GM19438 (cell line): ENCODE measurements at regions not wholly inside any gene's neighbourhood (a gene's known extent, or its start where the extent isn't known, plus 50 kb on each side); places are given as distances from the start of the nearest gene placed in this dataset.
"Not testable (repeated sequence)": the region's sequence is repeated elsewhere in the genome, so short reads cannot be mapped to it uniquely, and the experiment has no call there.

Experiments
- ATAC-seq: cut with Tn5 transposase; IDR thresholded peaks from one replicate; pipeline ENCODE4 v1.9.1; 2021; ENCODE audit warnings: low read depth; ENCODE audit not compliant: unreplicated experiment

GRCh38 chr2:241956521-241957110 lies 87.1 kb downstream of the RTP5 start:
- no peak for ATAC-seq

DNA sequence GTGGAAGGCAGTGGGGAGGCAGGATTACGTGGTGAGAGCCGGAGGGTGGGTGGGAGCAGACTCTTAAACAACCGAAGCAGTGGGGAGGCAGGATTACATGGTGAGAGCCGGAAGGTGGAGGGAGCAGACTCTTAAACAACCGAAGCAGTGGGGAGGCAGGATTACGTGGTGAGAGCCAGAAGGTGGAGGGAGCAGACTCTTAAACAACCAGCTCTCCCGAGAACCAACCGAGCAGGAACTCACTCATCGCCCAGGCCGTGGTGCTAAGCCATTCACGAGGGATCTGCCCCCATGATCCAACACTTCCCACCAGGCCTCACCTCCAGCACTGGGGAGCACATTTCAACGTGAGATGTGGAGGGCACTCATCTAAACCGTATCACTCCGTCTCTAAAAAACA lies 87.7 kb downstream of the RTP5 start:
- ATAC-seq: no peak

- ATAC-seq: no peak
Measured at GRCh38 chr2:241958818-241959545, 89.5 kb downstream of the RTP5 start.

- ATAC-seq: no peak
Measured at GRCh38 chr2:241959751-241960269, 90.3 kb downstream of the RTP5 start.

GRCh38 chr2:241961454-241961853 lies 91.9 kb downstream of the RTP5 start:
- ATAC-seq: no peak

GRCh38 chr2:241964133-241964532 lies 94.6 kb downstream of the RTP5 start:
- ATAC-seq: no peak

GRCh38 chr2:241965931-241966412 lies 96.4 kb downstream of the RTP5 start:
- ATAC-seq: peak; percentile 90

GRCh38 chr2:241966647-241967466 lies 97.3 kb downstream of the RTP5 start:
- no peak for ATAC-seq

DNA sequence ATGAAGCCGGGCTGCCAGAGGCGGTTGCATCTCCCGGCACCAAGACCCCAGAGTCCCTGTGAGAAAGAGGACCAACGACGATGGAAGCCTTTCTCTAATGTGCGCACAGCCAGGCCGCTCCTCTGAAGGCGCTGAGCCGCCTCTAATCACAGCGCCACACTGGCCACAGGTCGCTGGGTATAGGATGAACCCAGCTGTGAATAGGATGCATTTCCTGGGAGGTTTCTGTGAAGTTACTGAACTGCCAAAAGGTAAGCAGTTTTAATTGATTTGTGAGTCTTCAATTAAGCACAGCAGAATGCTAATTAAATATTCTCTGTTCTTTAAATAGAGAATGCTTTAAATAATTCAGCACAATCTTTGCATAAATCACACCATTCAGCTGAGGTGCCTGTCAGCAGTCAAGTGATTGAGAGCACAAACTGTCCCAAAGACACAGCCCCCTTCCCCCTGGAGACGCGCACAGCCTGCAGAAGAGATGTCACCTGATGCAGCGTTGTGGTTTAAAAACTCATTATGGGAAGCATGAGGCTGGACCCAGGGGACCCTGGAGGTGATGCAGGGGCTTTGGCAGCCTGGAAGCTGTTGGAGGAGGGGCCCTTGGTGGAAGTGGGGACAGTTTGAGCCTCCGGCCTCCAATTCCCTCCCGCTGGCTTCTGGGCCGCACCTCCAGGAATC lies 98.1 kb downstream of the RTP5 start:
- ATAC-seq: no peak

DNA sequence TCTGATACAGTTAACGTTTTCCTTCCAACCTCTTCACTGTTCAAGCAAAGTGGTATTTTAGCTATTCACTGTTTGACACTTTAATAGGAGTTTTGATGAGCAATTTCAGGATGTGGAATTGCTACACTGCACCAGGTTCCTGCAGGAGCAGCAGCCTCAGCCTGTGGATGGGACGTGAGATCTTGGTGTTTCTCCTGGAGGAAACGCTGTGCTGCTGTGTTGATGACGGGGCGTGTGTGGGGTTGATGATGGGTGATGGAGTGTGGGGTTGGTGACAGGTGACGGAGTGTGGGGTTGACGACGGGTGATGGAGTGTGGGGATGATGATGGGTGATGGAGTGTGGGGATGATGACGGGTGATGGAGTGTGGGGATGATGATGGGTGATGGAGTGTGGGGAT lies 98.9 kb downstream of the RTP5 start:
- ATAC-seq: no peak

GRCh38 chr2:241969182-241969581 lies 99.7 kb downstream of the RTP5 start:
- ATAC-seq: not testable (repeated sequence)

DNA sequence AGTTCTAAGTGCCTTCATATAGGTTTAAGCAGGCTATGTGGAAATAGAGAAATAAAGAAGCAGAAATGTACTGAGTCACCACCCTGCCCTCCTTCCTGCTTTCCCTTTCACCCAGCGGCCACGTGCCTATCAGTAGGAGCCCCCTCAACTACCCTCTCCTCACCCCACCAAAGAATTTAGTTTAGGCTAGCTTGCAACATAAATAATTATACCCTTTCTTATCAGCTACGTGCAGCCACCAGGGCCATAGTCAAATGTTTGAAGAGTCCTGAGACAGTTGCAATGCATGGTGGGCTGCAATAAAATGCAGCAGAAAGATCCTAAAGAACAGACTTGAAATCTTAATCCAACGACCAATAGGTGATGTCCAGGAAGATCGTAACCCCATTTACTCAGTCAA lies 101.2 kb downstream of the RTP5 start:
- ATAC-seq: no peak

DNA sequence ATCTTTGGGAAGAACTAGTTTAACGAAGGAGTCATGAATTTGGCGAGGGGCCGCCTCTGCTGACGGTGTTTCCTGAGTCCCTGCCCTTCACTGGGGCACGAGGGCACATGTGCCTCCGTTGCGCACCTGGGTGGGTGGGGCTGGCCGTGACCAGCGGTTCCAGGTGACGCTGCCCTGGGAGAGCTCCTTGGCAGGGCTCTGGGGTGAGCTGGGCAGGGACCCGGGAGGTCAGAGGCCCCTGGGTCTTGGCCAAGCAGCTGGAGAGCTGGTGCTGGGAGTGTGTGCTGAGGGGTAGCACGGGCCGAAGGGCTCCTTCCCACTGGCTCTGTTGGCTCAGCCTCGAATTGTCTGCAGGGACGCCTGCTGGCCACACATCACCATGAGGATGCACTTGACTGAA lies 104.6 kb downstream of the RTP5 start:
- ATAC-seq: no peak

DNA sequence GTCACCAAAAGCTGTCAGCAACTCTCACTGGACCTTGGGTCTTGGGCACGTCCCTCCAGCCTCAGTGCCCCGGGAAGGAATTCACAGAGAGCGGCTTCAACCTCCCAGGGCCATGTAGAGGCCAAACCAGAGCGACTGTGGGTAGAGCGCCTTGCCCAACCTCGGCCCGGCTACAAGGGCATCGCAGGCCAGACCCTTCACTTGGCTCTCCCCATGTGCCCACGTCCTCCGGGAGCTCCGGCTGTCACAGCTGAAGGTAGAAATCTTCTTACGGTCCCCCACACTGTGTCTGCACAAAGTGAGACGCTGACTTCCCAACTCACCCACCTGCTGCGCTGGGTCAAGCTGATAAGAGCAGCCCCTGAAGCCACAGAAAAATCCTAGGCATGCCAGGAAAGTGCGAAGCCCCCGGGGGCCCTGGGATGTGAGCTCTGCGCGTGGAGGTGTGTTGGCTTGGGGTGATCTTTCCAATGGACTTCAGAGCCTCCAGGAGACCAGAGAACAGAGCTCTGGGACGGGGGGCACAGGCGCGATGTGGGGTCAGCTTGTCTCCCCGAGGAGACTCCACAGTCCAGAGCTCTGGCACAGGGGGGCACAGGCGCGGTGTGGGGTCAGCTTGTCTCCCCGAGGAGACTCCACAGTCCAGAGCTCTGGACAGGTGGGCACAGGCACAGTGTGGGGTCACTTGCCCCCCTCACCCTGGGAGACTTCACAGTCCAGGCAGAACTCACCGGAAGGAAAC lies 105.5 kb downstream of the RTP5 start:
- ATAC-seq: no peak

GRCh38 chr2:241975593-241976284 lies 106.2 kb downstream of the RTP5 start:
- no peak for ATAC-seq

DNA sequence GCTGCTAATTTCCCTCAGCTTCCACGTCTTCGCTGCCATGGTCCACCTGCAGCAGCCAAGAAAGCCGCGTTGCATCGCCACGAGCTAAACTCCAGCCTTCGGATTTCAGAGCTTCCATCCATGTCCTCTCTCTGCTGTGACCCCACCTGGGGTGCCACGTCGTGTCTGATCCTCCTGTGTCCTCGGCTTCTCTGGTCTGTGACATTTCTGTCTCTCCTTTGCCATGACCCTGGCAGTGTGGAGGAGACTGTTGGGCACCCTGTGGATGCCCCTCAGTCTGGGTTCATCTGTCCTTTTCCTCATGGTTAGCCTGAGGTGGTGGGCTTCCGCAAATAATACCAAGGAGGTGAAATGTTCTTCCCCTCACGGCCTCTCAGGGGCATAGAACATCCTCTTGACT lies 106.8 kb downstream of the RTP5 start:
- ATAC-seq: no peak

GRCh38 chr2:241977557-241978300 lies 108.2 kb downstream of the RTP5 start:
- no peak for ATAC-seq

- ATAC-seq: no peak
Measured at GRCh38 chr2:241978670-241979069, 109.1 kb downstream of the RTP5 start.

DNA sequence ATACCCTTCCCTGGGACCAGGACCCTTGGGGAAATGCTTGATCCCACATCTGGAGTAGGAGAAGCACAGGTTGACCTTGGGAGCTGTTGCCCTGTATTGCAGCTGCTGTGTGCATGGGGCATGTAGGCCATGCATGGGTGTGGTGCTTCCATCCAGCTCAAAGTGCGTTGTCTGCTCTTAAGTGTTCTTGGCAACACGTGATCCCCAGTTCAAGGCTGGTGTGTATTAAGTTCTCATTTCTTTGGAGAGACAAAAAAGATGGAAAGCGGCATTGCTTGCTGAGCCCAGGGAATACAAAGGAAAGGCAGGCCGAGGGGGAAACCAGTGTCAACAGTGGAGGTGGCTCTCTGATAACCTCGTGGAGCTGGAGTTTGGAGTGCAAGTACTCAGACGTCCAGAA lies 110.7 kb downstream of the RTP5 start:
- ATAC-seq: no peak
